ENCODE measurements at regions not wholly inside any gene's neighbourhood (a gene's known extent, or its start where the extent isn't known, plus 50 kb on each side); places are given as distances from the start of the nearest gene placed in this dataset.

DNA sequence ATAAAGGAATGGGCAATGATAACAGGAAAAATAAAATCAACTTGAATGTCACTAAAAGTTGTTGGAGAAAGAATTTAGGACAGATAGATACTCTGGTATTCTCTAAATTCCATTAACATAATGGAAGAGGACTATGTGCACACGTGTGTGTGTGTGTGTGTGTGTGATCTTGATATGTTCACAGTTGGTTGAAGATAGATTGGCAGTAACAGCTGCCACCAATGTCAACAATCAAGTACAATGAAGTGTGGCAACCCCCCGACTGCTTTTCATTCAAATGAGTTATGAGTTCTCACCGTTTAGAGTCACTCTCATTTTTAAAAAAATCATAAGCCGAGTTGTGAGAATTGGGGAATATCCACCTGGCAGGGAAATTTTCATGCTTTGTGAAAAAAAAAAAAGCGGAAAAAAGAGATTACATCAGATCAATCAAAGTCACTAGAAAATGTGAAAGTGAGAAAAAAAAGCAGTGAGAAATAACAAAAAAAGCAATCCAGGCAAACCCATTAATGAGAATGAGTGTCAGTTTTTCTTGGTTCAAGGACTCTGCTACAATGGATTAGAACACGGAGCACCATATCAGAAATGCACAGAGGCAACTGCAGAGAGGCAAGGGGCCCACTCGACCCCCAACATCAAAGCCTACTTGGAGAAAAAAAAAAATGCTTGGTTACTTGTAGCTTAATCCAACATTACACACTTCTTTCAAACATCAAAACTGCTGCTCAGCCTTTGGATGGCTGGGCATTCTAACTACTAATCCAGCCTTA lies 414.9 kb upstream of the PITX2 start:
- no peak for DNase-seq (ENCODE audit: low read depth)
- no peak overlapping the region for H3K4me3 ChIP-seq (ENCODE audit: low read depth, low read length)
- TF ChIP-seq, protein P1, sequence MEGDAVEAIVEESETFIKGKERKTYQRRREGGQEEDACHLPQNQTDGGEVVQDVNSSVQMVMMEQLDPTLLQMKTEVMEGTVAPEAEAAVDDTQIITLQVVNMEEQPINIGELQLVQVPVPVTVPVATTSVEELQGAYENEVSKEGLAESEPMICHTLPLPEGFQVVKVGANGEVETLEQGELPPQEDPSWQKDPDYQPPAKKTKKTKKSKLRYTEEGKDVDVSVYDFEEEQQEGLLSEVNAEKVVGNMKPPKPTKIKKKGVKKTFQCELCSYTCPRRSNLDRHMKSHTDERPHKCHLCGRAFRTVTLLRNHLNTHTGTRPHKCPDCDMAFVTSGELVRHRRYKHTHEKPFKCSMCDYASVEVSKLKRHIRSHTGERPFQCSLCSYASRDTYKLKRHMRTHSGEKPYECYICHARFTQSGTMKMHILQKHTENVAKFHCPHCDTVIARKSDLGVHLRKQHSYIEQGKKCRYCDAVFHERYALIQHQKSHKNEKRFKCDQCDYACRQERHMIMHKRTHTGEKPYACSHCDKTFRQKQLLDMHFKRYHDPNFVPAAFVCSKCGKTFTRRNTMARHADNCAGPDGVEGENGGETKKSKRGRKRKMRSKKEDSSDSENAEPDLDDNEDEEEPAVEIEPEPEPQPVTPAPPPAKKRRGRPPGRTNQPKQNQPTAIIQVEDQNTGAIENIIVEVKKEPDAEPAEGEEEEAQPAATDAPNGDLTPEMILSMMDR (IDR thresholded peaks at IDR 0.05; ENCODE audit: control insufficient read depth, extremely low read depth, insufficient read depth) = no peak

DNA sequence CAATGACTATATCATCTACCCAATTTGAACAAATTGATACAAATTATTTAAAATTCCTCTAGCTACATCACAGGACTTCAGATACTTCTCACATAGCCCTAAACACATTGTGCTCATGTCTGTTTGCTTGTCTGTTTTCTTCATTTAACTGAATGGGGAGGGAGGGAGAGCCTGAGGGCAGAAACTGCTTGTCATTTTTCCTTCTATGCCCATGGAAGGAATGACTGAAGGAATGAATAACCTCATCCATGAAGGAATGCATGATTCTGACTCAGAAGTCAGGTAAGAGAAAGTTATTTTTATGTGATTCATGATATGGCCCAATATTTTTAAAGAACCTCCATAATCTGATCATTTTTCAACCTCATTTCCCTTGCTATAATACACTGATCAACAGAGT lies 418.0 kb upstream of the PITX2 start:
- TF ChIP-seq, protein P1 (IDR thresholded peaks at IDR 0.05; ENCODE audit: control insufficient read depth, extremely low read depth, insufficient read depth) = no peak
- no peak for DNase-seq (ENCODE audit: low read depth)
- H3K4me3 ChIP-seq (ENCODE audit: low read depth, low read length) = no peak overlapping the region

DNA sequence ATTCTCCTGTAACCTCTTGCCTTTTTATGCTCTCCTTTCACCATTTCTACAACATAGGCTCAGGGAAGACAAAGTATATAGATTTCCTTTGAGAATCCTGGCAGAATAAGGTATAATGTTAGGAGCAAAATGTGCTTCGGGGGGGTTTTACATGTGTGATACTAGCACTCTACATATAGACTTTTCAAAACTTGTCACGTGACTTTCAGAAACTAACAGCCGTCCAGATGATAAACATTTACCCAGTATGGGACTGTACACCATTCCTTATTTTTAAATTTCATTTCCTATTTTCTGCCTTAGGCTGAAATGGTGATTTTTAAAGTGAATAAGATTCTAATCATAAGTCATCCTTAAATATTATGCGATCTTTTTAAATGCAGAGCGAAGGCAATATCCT lies 420.4 kb upstream of the PITX2 start:
- H3K4me3 ChIP-seq (ENCODE audit: low read depth, low read length) = no peak overlapping the region
- no peak for DNase-seq (ENCODE audit: low read depth)
- TF ChIP-seq, protein P1 (IDR thresholded peaks at IDR 0.05; ENCODE audit: control insufficient read depth, extremely low read depth, insufficient read depth) = no peak

DNA sequence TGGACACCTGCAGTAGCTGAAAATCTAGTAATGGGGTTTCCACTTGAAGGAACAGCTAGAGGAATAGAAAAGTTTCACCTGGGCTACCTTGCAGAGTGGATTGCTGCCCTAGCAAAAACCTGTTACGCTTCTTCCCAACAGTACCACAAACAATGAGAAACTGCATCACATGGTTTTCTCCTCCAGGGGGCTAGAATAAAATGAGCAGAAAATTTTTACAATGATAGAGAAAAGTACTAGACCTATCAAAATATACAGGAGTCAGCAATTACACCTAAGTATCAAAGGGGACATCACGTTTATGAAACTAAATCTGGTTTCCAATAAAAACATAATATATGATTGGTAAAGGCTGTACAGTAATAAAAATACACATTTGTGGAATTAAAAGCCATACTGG lies 423.1 kb upstream of the PITX2 start:
- TF ChIP-seq, protein P1 (IDR thresholded peaks at IDR 0.05; ENCODE audit: control insufficient read depth, extremely low read depth, insufficient read depth) = no peak
- H3K4me3 ChIP-seq (ENCODE audit: low read depth, low read length) = no peak overlapping the region
- no peak for DNase-seq (ENCODE audit: low read depth)

DNA sequence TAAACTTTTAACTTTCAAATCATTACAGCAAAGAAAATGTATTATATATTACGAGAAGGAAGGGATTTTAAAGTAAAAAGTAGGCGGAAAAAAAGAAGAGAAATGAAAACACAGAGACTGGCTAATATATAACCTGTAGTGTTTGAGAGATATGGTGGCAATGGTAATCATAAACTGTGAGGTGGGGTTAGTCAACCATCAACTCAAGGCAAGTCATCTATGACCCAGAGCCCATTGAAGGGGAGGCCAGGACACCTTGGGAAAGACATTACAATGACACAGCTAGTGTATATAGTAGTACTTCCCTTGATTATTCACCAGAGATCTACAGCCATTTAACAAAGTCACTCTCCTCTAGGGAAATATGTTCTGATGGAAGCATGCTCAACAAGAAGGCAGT lies 423.9 kb upstream of the PITX2 start:
- DNase-seq (ENCODE audit: low read depth) = no peak
- H3K4me3 ChIP-seq (ENCODE audit: low read depth, low read length) = no peak overlapping the region
- TF ChIP-seq, protein P1 (IDR thresholded peaks at IDR 0.05; ENCODE audit: control insufficient read depth, extremely low read depth, insufficient read depth) = no peak

DNA sequence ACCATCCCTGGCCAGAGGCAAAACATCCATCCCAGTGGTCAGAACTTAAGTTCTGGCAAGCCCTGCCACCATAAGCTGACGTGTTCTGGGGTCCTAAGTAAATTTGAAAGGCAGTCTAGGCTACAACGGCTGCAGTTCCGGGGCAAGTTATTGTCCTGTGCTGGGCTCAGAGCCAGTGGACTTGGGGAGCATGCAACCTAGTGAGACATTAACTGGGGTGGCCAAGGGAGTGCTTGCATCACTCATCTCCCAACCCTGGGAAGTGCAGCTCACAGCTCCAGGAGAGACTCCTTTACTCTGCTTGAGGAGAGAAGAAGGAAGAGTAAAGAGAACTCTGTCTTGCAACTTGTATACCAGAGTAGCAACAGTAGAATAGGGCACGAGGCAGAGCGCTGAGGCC lies 425.4 kb upstream of the PITX2 start:
- no peak for DNase-seq (ENCODE audit: low read depth)
- H3K4me3 ChIP-seq (ENCODE audit: low read depth, low read length) = no peak overlapping the region
- TF ChIP-seq, protein P1 (IDR thresholded peaks at IDR 0.05; ENCODE audit: control insufficient read depth, extremely low read depth, insufficient read depth) = no peak
